MM.1S (cell line): ENCODE measurements at regions not wholly inside any gene's neighbourhood (a gene's known extent, or its start where the extent isn't known, plus 50 kb on each side); places are given as distances from the start of the nearest gene placed in this dataset.

Experiments
- EZH2phosphoT487 ChIP-seq: fragments of 300-600 bp; sonication (generic); IDR thresholded peaks from 2 replicates; pipeline ENCODE4 v1.6.1; 2018; ENCODE audit warnings: antibody characterized with exemption, low read length
- TF ChIP-seq, protein P1 (sequence below): fragments of 300-600 bp; sonication (generic); IDR thresholded peaks from 2 replicates; pipeline ENCODE4 v1.5.1; 2016; ENCODE audit warnings: antibody characterized with exemption, low read length, mixed read lengths

- TF ChIP-seq, protein P1, sequence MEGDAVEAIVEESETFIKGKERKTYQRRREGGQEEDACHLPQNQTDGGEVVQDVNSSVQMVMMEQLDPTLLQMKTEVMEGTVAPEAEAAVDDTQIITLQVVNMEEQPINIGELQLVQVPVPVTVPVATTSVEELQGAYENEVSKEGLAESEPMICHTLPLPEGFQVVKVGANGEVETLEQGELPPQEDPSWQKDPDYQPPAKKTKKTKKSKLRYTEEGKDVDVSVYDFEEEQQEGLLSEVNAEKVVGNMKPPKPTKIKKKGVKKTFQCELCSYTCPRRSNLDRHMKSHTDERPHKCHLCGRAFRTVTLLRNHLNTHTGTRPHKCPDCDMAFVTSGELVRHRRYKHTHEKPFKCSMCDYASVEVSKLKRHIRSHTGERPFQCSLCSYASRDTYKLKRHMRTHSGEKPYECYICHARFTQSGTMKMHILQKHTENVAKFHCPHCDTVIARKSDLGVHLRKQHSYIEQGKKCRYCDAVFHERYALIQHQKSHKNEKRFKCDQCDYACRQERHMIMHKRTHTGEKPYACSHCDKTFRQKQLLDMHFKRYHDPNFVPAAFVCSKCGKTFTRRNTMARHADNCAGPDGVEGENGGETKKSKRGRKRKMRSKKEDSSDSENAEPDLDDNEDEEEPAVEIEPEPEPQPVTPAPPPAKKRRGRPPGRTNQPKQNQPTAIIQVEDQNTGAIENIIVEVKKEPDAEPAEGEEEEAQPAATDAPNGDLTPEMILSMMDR = no peak
- no peak for TF ChIP-seq EZH2phosphoT487
These were observed 107.1 kb downstream of the CDC42EP3 start for GRCh38 chr2:37564356-37564755.
